Hepatic stellate cell (primary cell): ENCODE measurements at regions not wholly inside any gene's neighbourhood (a gene's known extent, or its start where the extent isn't known, plus 50 kb on each side); places are given as distances from the start of the nearest gene placed in this dataset.
"Not testable (repeated sequence)": the region's sequence is repeated elsewhere in the genome, so short reads cannot be mapped to it uniquely, and the experiment has no call there.

Experiments used
- DNase-seq: peaks from one replicate; pipeline ENCODE4 v3.0.0; 2011; ENCODE audit warnings: low spot score

GRCh38 chr2:87352178-87352934, 330.7 kb upstream of the PLGLB1 start:
- DNase-seq, result not testable (repeated sequence)

GRCh38 chr2:87353408-87353807, 331.8 kb upstream of the PLGLB1 start:
- DNase-seq, result not testable (repeated sequence)

DNA sequence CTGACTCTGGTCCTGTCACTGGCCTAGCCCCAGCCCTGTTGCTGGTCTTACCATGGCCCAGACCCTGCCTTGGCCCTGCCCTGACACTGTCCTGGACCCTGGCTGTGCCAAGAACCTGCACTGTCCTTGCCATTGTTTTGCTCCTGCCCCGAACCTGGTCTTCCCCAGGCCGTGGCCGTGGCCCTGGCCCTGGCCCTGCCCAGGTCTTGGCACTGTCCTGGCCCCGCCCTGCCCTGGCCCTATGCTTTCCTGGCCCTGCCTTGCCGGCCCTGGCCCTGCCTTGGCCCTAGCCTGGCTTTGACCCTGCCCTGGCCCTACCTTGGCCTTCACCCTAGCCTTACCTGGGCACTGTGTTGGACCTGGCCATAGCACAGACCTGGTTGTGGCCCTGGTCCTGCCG, 332.5 kb upstream of the PLGLB1 start:
- DNase-seq, result not testable (repeated sequence)

- DNase-seq, result not testable (repeated sequence)
These were observed 338.6 kb upstream of the PLGLB1 start for GRCh38 chr2:87360250-87360649.

DNA sequence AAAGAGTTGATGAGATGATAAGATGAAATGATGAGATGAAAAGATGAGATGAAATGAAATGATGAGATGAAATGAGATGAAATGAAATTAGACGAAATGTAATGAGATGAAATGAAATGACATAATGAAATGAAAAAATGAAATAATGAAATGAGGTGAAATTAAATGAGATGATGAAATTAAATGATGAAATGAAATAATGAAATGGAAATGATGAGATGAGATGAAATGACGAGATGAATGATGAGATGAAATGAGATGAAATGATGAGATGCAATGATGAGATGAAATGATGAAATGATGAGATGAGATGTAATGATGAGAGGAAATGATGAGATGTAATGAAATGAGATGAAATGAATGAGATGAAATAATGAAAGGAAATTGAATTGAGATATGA, 339.3 kb upstream of the PLGLB1 start:
- not testable (repeated sequence) for DNase-seq

DNA sequence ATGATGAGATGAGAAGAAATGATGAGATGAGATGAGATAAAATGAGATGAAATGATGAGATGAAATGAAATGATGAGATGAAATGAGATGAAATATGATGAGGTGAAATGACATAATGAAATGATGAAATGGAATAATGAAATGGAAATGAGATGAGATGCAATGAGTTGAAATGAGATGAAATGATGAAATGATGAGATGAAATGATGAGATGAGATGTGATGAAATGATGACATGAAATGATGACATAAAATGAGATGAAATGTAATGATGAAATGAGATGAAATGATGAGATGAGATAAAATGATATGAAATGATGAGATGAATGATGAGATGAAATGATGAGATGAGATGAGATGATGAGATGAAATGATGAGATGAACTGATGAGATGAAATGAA, 340.2 kb upstream of the PLGLB1 start:
- not testable (repeated sequence) for DNase-seq

DNA sequence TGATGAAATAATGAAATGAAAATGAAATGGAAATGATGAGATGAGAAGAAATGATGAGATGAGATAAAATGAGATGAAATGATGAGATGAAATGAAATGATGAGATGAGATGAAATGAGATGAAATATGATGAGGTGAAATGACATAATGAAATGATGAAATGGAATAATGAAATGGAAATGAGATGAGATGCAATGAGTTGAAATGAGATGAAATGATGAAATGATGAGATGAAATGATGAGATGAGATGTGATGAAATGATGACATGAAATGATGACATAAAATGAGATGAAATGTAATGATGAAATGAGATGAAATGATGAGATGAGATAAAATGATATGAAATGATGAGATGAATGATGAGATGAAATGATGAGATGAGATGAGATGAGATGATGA, 342.7 kb upstream of the PLGLB1 start:
- DNase-seq, result not testable (repeated sequence)

GRCh38 chr2:87365038-87365437, 343.4 kb upstream of the PLGLB1 start:
- not testable (repeated sequence) for DNase-seq

DNA sequence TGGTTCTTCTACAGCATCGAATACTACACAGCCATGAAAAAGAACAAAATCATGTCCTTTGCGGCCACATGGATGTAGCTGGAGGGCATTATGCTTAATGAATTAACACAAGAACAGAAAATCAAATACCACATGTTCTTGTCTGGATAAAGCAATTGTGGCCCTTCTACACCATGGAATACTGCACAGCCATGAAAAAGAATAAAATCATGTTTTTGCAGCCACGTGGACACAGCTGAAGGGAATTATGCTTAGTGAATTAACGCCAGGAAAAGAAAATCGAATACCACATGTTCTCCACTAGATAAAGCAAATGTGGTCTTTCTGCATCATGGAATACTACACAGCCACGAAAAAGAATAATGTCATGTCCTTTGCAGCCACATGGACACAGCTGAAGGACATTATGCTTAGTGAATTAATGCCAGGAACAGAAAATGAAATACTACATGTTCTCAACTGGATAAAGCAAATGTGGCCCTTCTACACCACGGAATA, 361.8 kb upstream of the PLGLB2 start:
- DNase-seq, result not testable (repeated sequence)

DNA sequence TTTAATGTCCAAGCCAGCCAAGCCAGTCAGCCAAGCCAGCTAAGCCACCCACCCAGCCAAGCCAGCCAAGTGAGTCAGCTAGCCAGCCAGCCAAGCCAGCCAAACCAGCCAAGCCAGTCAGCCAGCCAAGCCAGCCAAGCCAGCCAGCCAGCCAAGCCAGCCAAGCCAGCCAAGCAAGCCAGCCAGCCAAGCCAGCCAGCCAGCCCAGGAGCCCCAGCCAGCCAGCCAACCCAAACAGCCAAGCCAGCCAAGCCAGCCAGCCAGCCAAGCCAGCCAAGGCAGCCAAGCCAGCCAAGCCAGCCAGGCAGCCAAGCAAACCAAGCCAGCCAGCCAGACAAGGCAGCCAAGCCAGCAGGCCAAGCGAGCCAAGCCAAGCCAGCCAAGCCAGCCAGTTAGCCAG, 352.1 kb upstream of the PLGLB2 start:
- not testable (repeated sequence) for DNase-seq

GRCh38 chr2:87396551-87397265, 351.2 kb upstream of the PLGLB2 start:
- DNase-seq, result not testable (repeated sequence)

- not testable (repeated sequence) for DNase-seq
These were observed 350.4 kb upstream of the PLGLB2 start for GRCh38 chr2:87397276-87398065.

DNA sequence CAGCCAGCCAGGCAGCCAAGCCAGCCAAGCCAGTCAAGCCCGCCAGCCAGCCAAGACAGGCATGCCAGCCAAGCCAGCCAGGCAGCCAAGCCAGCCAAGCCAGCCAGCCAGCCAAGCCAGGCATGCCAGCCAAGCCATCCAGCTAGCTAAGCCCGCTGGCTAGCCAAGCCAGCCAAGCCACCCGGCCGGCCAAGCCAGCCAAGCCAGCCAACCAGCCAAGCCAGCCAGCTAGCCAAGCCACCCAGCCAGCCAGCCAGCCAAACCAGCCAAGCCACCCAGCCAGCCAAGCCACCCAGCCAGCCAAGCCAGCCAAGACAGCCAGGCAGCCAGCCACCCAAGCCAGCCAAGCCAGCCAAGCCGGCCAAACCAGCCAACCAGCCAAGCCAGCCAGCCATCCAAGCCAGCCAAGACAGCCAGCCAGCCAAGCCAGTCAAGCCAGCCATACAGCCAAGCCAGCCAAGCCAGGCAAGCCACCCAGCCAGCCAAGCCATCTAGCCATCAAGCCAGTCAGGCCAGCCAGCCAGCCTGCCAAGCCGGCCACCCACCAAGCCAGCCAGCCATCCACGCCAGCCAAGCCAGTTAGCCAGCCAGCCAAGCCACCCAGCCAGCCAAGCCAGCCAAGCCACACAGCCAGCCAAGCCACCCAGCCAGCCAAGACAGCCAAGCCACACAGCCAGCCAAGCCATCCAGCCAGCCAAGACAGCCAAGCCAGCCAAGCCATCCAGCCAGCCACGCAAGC, 349.2 kb upstream of the PLGLB2 start:
- not testable (repeated sequence) for DNase-seq

DNA sequence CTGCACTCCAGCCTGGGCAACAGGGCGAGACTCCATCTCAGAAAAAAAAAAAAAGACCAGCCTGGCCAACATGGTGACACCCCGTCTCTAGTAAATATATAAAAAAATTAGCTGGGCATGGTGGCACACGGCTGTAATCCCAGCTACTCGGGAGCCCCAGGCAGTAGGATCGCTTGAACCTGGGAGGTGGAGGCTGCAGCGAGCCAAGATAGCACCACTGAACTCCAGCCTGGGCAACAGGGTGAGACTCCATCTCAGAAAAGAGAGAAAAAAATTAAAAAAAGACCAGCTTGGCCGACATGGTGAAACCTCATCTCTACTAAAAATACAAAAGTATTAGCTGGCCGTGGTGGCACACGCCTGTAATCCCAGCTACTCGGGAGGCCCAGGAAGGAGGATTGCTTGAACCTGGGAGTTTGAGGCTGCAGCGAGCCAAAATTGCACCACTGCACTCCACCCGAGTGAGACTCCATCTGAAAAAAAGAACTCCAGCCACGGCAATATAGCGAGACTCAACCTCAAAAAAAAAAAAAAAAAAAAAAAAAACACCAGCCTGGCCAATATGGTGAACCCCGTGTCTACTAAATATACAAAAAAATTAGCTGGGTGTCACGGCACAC, 346.1 kb upstream of the PLGLB2 start:
- DNase-seq, result no peak

DNA sequence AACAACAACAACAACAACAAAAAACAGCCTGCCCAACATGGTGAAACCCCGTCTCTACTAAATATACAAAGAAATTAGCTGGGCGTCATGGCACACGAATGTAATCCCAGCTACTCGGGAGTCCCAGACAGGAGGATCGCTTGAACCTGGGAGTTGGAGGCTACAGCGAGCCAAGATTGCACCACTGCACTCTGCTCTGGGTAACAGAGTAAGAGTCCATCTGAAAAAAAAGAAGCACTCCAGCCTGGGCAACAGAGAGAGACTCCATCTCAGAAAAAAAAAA, 344.1 kb upstream of the PLGLB2 start:
- no peak for DNase-seq

DNA sequence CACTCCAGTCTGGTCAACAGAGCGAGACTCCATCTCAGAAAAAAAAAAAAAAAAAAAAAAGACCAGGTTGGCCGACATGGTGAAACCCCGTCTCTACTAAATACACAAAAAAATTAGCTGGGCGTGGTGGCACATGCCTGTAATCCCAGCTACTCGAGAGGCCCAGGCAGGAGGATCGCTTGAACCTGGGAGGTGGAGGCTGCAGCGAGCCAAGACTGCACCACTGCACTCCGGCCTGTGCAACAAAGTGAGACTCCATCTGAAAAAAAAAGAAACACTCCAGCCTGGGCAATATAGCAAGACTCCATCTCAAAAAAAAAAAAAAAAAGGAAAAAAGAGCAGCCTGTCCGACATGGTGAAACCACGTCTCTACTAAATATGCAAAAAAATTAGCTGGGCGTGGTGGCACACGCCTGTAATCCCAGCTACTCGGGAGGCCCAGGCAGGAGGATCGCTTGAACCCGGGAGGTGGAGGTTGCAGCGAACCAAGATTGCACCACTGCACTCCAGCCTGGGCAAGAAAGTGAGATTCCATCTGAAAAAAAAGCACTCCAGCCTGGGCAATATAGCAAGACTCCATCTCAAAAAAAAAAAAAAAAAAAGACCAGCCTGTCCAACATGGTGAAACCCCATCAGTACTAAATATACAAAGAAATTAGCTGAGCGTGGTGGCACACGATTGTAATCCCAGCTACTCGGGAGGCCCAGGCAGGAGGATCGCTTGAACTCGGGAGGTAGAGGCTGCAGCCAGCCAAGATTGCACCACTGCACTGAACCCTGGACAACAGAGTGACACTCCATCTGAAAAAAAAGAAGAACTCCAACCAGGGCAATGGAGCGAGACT, 343.3 kb upstream of the PLGLB2 start:
- not testable (repeated sequence) for DNase-seq

- DNase-seq, result not testable (repeated sequence)
These were observed 342.2 kb upstream of the PLGLB2 start for GRCh38 chr2:87405531-87406216.

GRCh38 chr2:87406406-87407175, 341.3 kb upstream of the PLGLB2 start:
- DNase-seq, result not testable (repeated sequence)

DNA sequence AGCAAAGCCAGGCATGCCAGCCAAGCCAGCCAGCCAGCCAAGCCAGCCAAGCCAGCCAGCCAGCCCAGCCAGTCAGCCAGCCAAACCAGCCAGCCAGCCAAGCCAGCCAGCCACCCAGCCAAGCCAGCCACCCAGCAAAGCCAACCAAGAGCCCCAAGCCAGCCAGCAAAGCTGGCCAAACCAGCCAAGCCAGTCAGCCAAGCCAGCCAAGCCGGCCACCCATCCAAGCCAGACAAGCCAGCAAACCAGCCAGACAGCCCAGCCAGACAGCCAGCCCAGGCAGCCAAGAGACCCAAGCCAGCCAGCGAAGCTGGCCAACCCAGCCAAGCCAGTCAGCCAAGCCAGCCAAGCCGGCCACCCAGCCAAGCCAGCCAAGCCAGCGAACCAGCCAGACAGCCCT, 338.3 kb upstream of the PLGLB2 start:
- not testable (repeated sequence) for DNase-seq
